Stomach (tissue), 8 donors: ENCODE measurements at regions not wholly inside any gene's neighbourhood (a gene's known extent, or its start where the extent isn't known, plus 50 kb on each side); places are given as distances from the start of the nearest gene placed in this dataset.

Experiments
- DNase-seq, 2 donors: peaks; one replicate each; pipeline versions ENCODE4 v3.0.0 to v3.0.0-alpha.2; 2013 to 2019
- H3K27ac ChIP-seq, 5 donors: fragments of 200-600 bp in 4 of 5; sonication (generic) in 4 of 5; one replicate each; pipeline ENCODE4 v1.5.1; 2013 to 2019; ENCODE audit warnings: mild to moderate bottlenecking in 1 of 5, moderate library complexity in 1 of 5
- H3K27me3 ChIP-seq, 3 donors: fragments of 200-600 bp; sonication (generic); one replicate each; pipeline ENCODE4 v1.5.1; 2017 to 2019; ENCODE audit warnings: mixed run types in 1 of 3
- H3K36me3 ChIP-seq, 4 donors: fragments of 200-600 bp; sonication (generic); 1 replicate in 3 of 4; 2 replicates in 1 of 4; pipeline ENCODE4 v1.5.1; 2016 to 2019
- H3K4me1 ChIP-seq, 4 donors: fragments of 200-600 bp; sonication (generic); one replicate each; pipeline ENCODE4 v1.5.1; 2016 to 2019
- H3K4me3 ChIP-seq, 4 donors: fragments of 200-600 bp; sonication (generic) in 3 of 4; one replicate each; pipeline ENCODE4 v1.5.1; 2016 to 2019; ENCODE audit warnings: mild to moderate bottlenecking in 1 of 4
- H3K9me3 ChIP-seq, 4 donors: fragments of 200-600 bp; sonication (generic); one replicate each; pipeline ENCODE4 v1.5.1; 2016 to 2019
- EP300 ChIP-seq: sonication (generic); formaldehyde crosslinking; IDR thresholded peaks from one replicate; pipeline ENCODE4 v1.6.1; 2017; ENCODE audit warnings: antibody characterized with exemption
- POLR2A ChIP-seq, 4 donors: fragments of 450-650 bp; IDR thresholded peaks; one replicate each; pipeline ENCODE4 v1.6.1; 2016; ENCODE audit warnings: antibody characterized with exemption in 4 of 4, control low read depth in 2 of 4, mild to moderate bottlenecking in 1 of 4, moderate library complexity in 1 of 4
- POLR2AphosphoS5 ChIP-seq, 3 donors: sonication (generic); formaldehyde crosslinking; IDR thresholded peaks; one replicate each; pipeline ENCODE4 v1.6.1; 2016; ENCODE audit warnings: antibody characterized with exemption in 3 of 3
- WGBS, 5 donors: extraction: QIAGEN DNeasy Blood & Tissue Kit in 3 of 5; methylation state at CpG; one replicate each; pipeline versions ENCODE4 v1.1.5 to v1.1.7; 2013 to 2018; 5-methylcytosine and 5-hydroxymethylcytosine counted together
- intact Hi-C: fragments of 100-400 bp; cut with DNase I; formaldehyde crosslinking; loops from one replicate; pipeline ENCODE4 v1.15.1; 2023; ENCODE audit warnings: low total_unique reads
- TF ChIP-seq, protein P1 (sequence below), 7 experiments: fragments of 450-650 bp in 4 of 7; fragments of 200-600 bp in 3 of 7; sonication (generic) in 3 of 7; IDR thresholded peaks; one replicate each; pipeline ENCODE4 v1.5.1; 2016 to 2019; ENCODE audit warnings: antibody characterized with exemption in 7 of 7, control low read depth in 2 of 7, mild to moderate bottlenecking in 1 of 7
- donor health status: healthy with polysubstance abuse.
- donor health status: Bipolar disorder and iron deficiency.
- donor health status: healthy.

DNA sequence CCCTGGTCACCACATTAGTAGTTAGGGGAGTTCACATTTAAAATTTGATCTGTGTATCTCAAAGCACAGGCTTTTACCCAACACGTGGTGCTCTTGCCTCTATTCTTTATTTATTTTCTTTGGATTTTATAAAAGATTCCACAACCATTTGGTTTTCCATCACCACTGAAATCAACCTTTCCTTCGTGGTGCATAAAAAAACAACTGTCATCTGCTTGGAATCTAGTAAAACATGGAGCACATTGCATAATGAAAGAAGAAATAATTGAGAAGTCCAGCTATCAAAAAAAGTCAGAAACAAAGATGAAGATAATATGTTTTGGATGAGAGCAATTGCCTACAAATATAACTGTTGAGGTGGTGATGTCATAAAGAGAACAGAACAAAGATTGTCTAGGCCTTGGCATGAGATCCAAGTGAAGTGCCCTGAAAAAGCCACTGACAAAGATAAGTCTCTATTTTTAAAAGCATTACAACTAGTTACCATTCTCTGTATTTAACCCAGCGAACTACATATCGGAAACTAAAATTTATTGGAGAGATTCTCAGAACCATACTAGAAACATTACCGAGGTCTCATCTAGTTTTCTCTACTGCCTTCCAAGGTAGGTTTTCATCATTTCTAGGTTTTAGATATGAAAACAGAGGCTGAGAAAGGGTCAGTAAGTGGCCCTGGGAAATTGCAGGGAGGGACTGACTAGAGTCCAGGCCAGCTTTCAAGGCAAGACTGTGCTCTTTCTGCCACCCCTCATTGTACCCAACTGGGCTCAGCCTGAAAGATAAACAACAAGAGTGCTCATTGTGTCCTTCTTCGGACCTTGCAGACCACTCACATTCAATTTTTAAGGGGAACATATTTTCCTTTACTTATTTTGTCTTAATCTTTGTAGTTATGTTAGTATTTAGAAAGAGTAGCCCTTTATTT lies 127.3 kb downstream of the MAD2L1 start:
- WGBS, 5 donors = 70 to 80% (median 77%) methylated on average over 6 of the region's 6 CpGs
- TF ChIP-seq, protein P1, sequence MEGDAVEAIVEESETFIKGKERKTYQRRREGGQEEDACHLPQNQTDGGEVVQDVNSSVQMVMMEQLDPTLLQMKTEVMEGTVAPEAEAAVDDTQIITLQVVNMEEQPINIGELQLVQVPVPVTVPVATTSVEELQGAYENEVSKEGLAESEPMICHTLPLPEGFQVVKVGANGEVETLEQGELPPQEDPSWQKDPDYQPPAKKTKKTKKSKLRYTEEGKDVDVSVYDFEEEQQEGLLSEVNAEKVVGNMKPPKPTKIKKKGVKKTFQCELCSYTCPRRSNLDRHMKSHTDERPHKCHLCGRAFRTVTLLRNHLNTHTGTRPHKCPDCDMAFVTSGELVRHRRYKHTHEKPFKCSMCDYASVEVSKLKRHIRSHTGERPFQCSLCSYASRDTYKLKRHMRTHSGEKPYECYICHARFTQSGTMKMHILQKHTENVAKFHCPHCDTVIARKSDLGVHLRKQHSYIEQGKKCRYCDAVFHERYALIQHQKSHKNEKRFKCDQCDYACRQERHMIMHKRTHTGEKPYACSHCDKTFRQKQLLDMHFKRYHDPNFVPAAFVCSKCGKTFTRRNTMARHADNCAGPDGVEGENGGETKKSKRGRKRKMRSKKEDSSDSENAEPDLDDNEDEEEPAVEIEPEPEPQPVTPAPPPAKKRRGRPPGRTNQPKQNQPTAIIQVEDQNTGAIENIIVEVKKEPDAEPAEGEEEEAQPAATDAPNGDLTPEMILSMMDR (IDR thresholded peaks at IDR 0.05) = no peak
- TF ChIP-seq EP300 (no peak), POLR2AphosphoS5 (IDR thresholded peaks at IDR 0.05) (no peak), POLR2A (IDR thresholded peaks at IDR 0.05) (no peak)
- Histone ChIP-seq H3K4me3 (no peak overlapping the region), H3K36me3 (no peaks in the 10 kb centered on the region), H3K27ac (no peak overlapping the region), H3K4me1 (no peaks in the 10 kb centered on the region), H3K27me3 (no peaks in the 10 kb centered on the region), H3K9me3 (no peaks in the 10 kb centered on the region)
- no peak for DNase-seq
- intact Hi-C loops = no loop called here

DNA sequence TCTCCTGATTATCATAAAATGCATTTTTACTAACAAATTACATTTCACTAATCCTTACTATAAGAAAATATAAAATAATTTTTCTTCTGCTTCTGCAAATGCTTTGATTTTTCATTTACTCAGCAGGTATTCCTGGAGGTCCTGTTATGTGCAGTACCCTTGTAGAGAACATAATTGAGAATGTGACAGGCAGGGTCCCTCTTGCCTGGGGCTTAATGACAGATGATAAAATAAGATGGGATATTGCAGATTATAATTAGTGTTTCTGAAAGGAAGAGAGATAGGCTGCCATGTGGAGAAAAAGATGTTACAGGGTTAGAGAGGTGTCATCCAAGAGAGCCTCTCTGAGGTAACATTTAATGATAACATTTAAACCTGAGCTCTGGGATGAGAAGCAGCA lies 128.9 kb downstream of the MAD2L1 start:
- TF ChIP-seq POLR2AphosphoS5 (IDR thresholded peaks at IDR 0.05) (no peak), EP300 (no peak), POLR2A (IDR thresholded peaks at IDR 0.05) (no peak)
- TF ChIP-seq, protein P1 (IDR thresholded peaks at IDR 0.05) = no peak
- H3K4me3 ChIP-seq = no peak overlapping the region
- no peak overlapping the region for H3K27ac ChIP-seq
- no peaks in the 10 kb centered on the region for H3K36me3 ChIP-seq
- DNase-seq = no peak
- H3K4me1 ChIP-seq = no peaks in the 10 kb centered on the region
- H3K9me3 ChIP-seq = no peaks in the 10 kb centered on the region
- intact Hi-C loops = no loop called here
- H3K27me3 ChIP-seq = no peaks in the 10 kb centered on the region

DNA sequence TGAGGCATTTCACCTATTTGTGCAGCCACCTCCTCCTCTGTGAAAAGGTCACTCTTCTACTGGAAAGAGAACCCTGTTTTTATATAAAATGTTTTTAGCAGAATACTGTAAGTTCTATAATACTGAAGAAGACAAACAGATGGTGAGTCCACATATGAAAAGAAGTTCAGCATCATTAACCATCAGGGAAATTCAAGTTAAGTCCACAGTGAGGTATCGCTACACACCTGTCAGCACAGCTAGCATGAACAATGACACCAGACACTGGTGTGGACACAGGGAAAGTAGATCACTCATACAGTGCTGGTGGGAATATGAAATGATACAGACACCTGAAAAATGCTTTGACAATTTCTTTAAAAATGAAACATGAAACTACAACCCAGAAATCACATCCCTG lies 133.0 kb downstream of the MAD2L1 start:
- Histone ChIP-seq H3K27me3 (no peaks in the 10 kb centered on the region), H3K9me3 (no peaks in the 10 kb centered on the region), H3K4me1 (no peaks in the 10 kb centered on the region), H3K4me3 (no peak overlapping the region), H3K36me3 (no peaks in the 10 kb centered on the region), H3K27ac (no peak overlapping the region)
- WGBS, 5 donors = 83 to 97% (median 93%) methylated on average over 1 of the region's 1 CpG
- TF ChIP-seq POLR2A (IDR thresholded peaks at IDR 0.05) (no peak), POLR2AphosphoS5 (IDR thresholded peaks at IDR 0.05) (no peak), EP300 (no peak)
- TF ChIP-seq, protein P1 (IDR thresholded peaks at IDR 0.05) = no peak
- intact Hi-C loops = no loop called here
- peak in 1 of 2 donors; percentile 11 for DNase-seq

DNA sequence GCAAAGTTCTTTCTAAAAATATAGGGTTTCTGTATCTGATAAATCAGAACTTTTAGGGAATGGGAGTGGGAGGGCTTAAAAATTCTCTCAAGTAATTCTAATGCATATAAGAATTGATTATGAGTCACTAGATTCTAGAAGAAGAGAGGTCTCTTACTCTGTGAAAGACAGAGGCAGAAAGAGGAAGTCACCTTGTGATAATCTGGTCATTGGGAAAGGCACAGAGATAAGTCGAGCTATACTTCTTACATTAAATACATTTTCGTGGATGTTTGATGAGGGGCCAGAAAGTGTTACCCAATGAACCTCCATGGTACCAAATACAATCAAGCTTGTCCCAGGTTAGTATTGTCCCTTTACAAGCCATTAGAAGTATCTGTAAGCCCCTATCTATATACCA lies 134.4 kb downstream of the MAD2L1 start:
- Histone ChIP-seq H3K4me3 (no peak overlapping the region), H3K9me3 (no peaks in the 10 kb centered on the region), H3K4me1 (no peaks in the 10 kb centered on the region), H3K27me3 (no peaks in the 10 kb centered on the region), H3K36me3 (no peaks in the 10 kb centered on the region), H3K27ac (no peak overlapping the region)
- TF ChIP-seq POLR2A (IDR thresholded peaks at IDR 0.05) (no peak), EP300 (no peak)
- TF ChIP-seq, protein P1 (IDR thresholded peaks at IDR 0.05) = no peak
- no peak for DNase-seq
- intact Hi-C loops = no loop called here
- WGBS, 5 donors = 67 to 83% (median 75%) methylated on average over 2 of the region's 2 CpGs
